ENCODE measurements at regions not wholly inside any gene's neighbourhood (a gene's known extent, or its start where the extent isn't known, plus 50 kb on each side); places are given as distances from the start of the nearest gene placed in this dataset.

DNA sequence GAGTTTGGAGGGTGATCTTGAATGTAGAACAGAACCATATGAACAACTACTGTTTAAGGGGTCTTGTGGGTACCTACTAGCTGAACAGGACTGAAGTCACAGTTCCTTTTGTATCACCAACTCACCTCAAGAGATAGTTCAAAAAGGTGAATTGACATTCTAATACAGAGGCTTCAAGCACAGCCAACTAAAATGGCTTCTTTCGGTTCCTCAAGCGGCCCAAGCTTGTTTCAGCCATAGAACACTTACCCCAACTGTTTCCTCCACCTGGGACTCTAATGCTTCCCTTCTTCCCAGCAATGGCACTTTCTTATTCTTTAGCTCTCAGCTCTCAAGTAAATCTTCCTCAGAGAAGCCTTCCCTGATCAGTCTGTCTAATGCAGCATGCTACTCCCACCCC lies 277.5 kb upstream of the GK2 start:
- no peaks in the 10 kb centered on the region for H3K27me3 ChIP-seq
- H3K36me3 ChIP-seq = no peaks in the 10 kb centered on the region
- H3K4me1 ChIP-seq = no peaks in the 10 kb centered on the region
- no peaks in the 10 kb centered on the region for H3K9me3 ChIP-seq
- H3K27ac ChIP-seq = no peak overlapping the region
- TF ChIP-seq, protein P1, sequence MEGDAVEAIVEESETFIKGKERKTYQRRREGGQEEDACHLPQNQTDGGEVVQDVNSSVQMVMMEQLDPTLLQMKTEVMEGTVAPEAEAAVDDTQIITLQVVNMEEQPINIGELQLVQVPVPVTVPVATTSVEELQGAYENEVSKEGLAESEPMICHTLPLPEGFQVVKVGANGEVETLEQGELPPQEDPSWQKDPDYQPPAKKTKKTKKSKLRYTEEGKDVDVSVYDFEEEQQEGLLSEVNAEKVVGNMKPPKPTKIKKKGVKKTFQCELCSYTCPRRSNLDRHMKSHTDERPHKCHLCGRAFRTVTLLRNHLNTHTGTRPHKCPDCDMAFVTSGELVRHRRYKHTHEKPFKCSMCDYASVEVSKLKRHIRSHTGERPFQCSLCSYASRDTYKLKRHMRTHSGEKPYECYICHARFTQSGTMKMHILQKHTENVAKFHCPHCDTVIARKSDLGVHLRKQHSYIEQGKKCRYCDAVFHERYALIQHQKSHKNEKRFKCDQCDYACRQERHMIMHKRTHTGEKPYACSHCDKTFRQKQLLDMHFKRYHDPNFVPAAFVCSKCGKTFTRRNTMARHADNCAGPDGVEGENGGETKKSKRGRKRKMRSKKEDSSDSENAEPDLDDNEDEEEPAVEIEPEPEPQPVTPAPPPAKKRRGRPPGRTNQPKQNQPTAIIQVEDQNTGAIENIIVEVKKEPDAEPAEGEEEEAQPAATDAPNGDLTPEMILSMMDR (IDR thresholded peaks at IDR 0.05) = no peak
- no peak for TF ChIP-seq POLR2A (IDR thresholded peaks at IDR 0.05)
- TF ChIP-seq POLR2AphosphoS5 (IDR thresholded peaks at IDR 0.05; ENCODE audit: insufficient read depth in 1 of 2, low read depth in 1 of 2) = no peak
- no peak overlapping the region for H3K4me3 ChIP-seq
- intact Hi-C loops (cut with DNase I) = no loop called here
- no peak for DNase-seq (ENCODE audit: extremely low spot score in 2 of 2)

DNA sequence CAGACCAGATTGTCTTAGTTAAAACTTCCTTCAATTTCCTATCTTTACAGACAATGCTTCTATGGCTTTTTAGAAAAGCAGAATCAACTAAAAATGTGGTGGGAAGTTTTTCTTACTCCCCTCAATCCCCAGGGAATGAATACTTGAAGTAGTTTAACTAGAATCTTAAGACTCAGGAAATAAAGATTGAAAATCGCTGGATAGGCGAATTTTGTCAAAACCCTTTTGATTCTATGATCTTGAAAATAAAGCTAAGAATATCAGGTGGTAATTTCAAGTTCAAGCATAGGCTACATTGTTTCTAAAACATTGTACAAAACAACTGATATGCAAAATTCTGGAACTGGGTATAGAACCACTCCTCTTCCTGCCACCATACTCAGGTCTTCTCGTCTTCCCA lies 276.5 kb upstream of the GK2 start:
- intact Hi-C loops (cut with DNase I) = no loop called here
- TF ChIP-seq POLR2A (IDR thresholded peaks at IDR 0.05) (no peak), POLR2AphosphoS5 (IDR thresholded peaks at IDR 0.05; ENCODE audit: insufficient read depth in 1 of 2, low read depth in 1 of 2) (no peak)
- TF ChIP-seq, protein P1 (IDR thresholded peaks at IDR 0.05) = no peak
- H3K4me1 ChIP-seq = no peaks in the 10 kb centered on the region
- H3K36me3 ChIP-seq = no peaks in the 10 kb centered on the region
- DNase-seq (ENCODE audit: extremely low spot score in 2 of 2) = no peak
- H3K27me3 ChIP-seq = no peaks in the 10 kb centered on the region
- no peak overlapping the region for H3K4me3 ChIP-seq
- no peak overlapping the region for H3K27ac ChIP-seq
- H3K9me3 ChIP-seq = no peaks in the 10 kb centered on the region

GRCh38 chr4:79682801-79683530 lies 274.9 kb upstream of the GK2 start:
- no peak for DNase-seq (ENCODE audit: extremely low spot score in 2 of 2)

GRCh38 chr4:79682161-79682560 lies 274.1 kb upstream of the GK2 start:
- intact Hi-C loops (cut with DNase I) = no loop called here
- TF ChIP-seq, protein P1 (IDR thresholded peaks at IDR 0.05) = no peak
- no peak for TF ChIP-seq POLR2A (IDR thresholded peaks at IDR 0.05)
- TF ChIP-seq POLR2AphosphoS5 (IDR thresholded peaks at IDR 0.05; ENCODE audit: insufficient read depth in 1 of 2, low read depth in 1 of 2) = no peak
- H3K4me3 ChIP-seq = no peak overlapping the region
- H3K27me3 ChIP-seq = no peaks in the 10 kb centered on the region
- H3K4me1 ChIP-seq = no peaks in the 10 kb centered on the region
- DNase-seq (ENCODE audit: extremely low spot score in 2 of 2) = no peak
- no peaks in the 10 kb centered on the region for H3K36me3 ChIP-seq
- H3K9me3 ChIP-seq = no peaks in the 10 kb centered on the region
- H3K27ac ChIP-seq = no peak overlapping the region

More at GRCh38 chr4:79682801-79683530, 274.9 kb upstream of the GK2 start:
- Histone ChIP-seq H3K9me3 (no peaks in the 10 kb centered on the region), H3K36me3 (no peaks in the 10 kb centered on the region), H3K27me3 (no peaks in the 10 kb centered on the region), H3K4me1 (no peaks in the 10 kb centered on the region), H3K27ac (no peak overlapping the region), H3K4me3 (no peak overlapping the region)
- intact Hi-C loops (cut with DNase I) = no loop called here
- no peak for TF ChIP-seq POLR2A (IDR thresholded peaks at IDR 0.05)

DNA sequence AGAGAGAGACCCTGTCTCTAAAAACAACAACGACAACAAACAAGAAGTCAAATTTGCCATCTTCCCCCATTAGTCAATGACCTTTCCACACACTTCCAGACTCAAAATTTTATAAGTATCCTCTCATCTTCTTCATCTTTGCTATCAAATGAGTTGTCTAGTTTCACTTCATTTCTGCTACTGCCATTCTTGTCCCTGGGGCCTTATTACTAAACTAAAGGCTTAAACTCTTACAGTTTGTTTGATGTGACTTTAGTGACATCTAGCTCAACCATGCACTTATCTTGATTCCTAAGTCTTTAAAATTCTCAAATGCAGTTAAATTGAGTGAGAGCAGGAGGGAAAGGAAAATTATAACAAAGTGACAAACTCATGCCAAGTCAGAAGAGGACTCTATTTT lies 271.8 kb upstream of the GK2 start:
- Histone ChIP-seq H3K9me3 (no peaks in the 10 kb centered on the region), H3K27ac (no peak overlapping the region), H3K36me3 (no peaks in the 10 kb centered on the region), H3K4me3 (no peak overlapping the region), H3K4me1 (no peaks in the 10 kb centered on the region), H3K27me3 (no peaks in the 10 kb centered on the region)
- TF ChIP-seq POLR2A (IDR thresholded peaks at IDR 0.05) = no peak
- TF ChIP-seq, protein P1 (IDR thresholded peaks at IDR 0.05) = no peak
- intact Hi-C loops (cut with DNase I) = no loop called here
- DNase-seq (ENCODE audit: extremely low spot score in 2 of 2) = no peak
